DOHH2 (cell line): ENCODE measurements at regions not wholly inside any gene's neighbourhood (a gene's known extent, or its start where the extent isn't known, plus 50 kb on each side); places are given as distances from the start of the nearest gene placed in this dataset.

Experiments used
- CTCF ChIP-seq: fragments of 200-600 bp; sonication (generic); IDR thresholded peaks from one replicate; pipeline ENCODE4 v1.5.1; 2014; ENCODE audit warnings: antibody characterized with exemption, mild to moderate bottlenecking, low read depth, low read length; ENCODE audit not compliant: poor library complexity, severe bottlenecking
- EZH2phosphoT487 ChIP-seq: fragments of 200-600 bp; sonication (generic); IDR thresholded peaks from 2 replicates; pipeline ENCODE4 v1.6.1; 2017; ENCODE audit warnings: borderline replicate concordance, mild to moderate bottlenecking, antibody characterized with exemption, low read length, moderate library complexity, mixed read lengths

GRCh38 chr4:54954656-54955388 lies 170.6 kb downstream of the KDR start:
- no peak for TF ChIP-seq CTCF
- no peak for TF ChIP-seq EZH2phosphoT487
